ENCODE measurements at regions not wholly inside any gene's neighbourhood (a gene's known extent, or its start where the extent isn't known, plus 50 kb on each side); places are given as distances from the start of the nearest gene placed in this dataset.
"Not testable (repeated sequence)": the region's sequence is repeated elsewhere in the genome, so short reads cannot be mapped to it uniquely, and the experiment has no call there.

DNA sequence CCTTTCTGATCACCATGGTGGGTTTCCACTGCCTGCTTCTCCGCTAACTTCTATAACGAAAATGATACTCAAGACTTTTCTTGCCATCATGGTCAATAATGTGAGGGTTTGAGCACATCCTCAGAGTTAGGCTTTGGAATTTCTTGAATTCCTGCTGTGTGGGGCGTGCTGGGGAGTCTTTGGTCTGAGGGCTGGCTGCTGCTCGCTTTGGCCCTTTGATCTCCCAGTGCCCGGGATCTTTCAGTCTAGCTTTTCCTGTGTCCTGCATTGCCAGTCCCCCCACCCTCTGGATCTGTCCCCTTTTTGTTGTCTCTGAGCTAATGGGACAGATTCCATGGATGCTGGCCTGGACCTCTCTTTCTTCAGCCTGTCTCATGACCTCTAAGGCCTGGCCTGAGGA is 182.6 kb downstream of the NPIPA7 start:
- DNase-seq (ENCODE audit: low read depth in 2 of 2): not testable (repeated sequence)

DNA sequence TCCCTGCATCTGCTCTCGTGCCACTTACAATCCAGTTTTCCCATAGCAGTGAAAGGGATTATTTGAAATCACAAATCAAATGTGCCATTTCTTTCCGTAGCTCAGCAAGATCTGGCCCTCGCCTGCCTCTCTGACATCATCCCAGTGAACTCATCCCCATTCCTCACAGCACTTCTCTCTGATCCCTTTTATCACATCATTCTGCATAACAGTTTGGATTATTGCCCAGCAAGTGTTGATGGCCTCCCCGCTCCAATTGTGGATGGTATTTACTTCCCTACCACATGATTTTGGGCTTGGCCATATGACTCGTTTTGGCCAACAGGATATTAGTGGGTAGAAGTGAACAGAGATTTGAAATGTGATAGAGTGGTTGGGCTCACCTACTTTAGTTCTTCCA is 185.0 kb downstream of the NPIPA7 start:
- not testable (repeated sequence) for DNase-seq (ENCODE audit: low read depth in 2 of 2)

DNA sequence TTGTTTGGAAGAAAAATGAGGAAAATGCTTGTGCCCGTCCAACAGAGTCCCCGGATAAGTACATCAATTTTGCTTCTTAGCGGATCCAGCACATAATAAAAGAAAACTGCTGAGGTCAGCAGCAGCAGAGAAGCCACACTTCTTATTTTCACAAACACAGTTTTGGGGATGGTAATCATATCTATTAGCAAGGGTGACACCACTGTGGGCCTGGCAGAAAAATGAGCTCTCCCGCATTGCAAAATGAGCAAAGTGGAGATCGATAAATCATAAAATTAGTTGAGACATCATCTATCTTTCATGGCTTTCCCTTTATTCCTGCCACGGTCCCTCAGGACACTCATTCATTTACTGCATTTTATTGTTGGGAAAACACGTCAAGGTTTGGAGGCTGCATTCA is 186.4 kb downstream of the NPIPA7 start:
- not testable (repeated sequence) for DNase-seq (ENCODE audit: low read depth in 2 of 2)

DNA sequence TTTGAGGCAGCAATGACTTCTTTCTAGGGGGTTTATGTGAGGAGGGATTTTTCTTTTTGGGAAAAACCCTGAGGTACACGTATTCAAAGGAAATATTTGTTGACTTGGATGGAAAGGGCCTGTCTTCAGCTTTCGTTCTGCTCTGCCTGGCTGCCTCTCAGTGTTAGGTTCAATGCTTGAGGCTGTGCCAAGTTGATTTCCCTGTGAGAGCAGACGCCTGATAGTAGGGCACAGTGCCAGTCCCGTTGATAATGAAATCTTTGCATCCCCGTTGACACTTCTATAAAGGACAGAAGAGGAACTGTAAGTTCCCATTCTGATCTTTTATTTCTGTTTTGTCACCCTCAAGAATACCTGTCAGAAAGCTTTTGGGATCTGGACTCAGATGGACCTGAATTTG is 191.1 kb downstream of the NPIPA7 start:
- DNase-seq (ENCODE audit: low read depth in 2 of 2): not testable (repeated sequence)

DNA sequence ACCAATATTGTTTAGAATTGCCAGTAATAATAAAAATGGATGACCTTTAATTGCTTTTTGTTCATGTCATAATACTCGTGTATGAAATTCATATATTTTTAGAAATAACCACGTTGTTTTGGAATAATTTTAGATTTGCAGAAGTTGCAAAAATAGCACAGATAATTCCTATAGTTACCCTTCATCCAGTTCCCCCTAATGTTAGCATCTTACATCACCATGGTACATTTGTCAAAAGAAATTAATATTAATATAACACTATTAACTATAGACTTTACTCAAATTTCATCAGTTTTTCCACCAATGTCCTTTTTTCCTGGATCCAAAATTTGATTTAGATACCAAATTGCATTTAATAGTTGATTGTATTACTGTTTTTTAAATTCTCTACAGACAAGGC is 191.9 kb downstream of the NPIPA7 start:
- DNase-seq (ENCODE audit: low read depth in 2 of 2): not testable (repeated sequence)

DNA sequence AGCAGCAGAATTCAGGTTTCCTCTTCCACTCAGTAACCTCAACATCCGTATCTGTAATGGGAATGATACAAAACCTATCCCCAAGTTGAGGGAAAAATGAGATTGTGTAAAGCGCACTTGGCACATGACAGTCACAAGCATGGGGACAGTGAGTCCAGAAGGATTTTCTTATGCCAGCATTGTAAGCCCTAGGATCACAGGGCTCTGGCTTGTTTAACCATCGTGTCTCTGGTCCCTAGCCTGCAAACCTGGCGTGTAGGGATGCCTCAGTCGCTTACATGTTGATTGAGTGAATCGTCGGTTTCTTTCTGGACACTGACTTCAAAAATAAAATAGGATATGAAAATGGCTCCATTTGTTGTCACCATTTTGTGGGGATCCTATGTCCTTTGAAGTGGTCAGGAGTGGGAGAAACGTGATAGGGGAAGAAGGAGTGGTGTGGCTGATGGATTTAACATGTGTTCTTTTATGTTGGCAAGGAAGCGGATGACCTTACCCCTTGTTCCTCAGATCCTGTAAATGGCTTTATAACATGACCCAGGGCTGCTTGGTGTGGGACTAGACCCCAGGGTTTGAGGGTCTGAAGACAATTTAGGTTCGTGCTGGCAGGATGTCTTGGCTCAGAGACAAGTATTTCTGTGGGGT is 193.3 kb downstream of the NPIPA7 start:
- DNase-seq (ENCODE audit: low read depth in 2 of 2): not testable (repeated sequence)

DNA sequence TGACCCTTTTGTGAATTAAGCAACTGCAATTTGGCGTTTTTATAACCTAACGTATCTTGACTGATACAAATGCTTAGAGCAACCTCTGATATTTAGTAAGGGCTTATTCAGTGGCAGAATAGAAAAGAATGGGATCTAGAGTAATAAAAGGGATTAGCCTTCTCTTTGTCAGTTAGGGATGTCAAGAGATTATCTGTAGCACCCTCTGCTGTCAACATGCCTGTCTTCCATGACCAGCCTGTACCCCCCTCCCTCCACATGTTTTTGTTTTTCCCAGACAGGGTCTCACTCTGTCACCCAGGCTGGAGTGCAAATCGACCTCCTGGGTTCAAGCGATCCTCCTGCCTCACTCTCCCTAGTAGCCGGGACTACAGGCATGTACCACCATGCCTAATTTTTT is 198.1 kb downstream of the NPIPA7 start:
- DNase-seq (ENCODE audit: low read depth in 2 of 2): not testable (repeated sequence)

DNA sequence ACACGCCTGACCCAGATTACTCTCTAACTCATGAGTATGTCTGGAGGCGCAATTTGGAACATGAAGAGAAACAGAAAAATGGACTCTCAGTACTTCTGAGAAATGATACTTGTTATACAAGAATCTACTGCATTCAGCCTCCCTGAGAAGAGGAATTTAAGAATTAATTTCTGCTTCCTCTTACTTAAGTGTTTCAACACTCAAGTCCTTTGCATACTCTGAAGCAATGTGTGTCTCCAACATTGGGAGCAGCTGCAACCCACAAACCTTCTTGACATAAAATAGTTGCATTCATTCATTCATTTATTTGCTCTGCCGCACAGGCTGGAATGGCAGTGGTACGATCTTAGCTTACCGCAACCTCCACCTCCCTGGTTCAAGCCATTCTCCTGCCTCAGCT is 199.8 kb downstream of the NPIPA7 start:
- no peak for DNase-seq (ENCODE audit: low read depth in 2 of 2)

DNA sequence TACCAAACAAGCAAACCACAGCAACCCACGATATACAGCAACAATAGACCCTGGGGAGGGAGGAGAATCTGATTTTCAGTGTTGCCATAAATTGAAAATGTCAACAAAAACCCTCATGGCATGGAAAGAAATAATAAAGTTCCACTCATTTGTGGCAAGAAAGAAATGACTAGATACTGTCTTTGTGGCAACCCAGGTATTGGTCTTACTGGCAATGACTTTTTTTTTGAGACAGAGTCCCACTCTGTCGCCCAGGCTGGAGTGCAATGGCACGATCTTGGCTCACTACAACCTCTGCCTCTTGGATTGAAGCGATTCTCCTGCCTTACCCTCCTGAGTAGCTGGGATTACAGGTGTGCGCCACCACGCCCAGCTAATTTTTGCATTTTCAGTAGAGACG is 204.0 kb downstream of the NPIPA7 start:
- not testable (repeated sequence) for DNase-seq (ENCODE audit: low read depth in 2 of 2)

DNA sequence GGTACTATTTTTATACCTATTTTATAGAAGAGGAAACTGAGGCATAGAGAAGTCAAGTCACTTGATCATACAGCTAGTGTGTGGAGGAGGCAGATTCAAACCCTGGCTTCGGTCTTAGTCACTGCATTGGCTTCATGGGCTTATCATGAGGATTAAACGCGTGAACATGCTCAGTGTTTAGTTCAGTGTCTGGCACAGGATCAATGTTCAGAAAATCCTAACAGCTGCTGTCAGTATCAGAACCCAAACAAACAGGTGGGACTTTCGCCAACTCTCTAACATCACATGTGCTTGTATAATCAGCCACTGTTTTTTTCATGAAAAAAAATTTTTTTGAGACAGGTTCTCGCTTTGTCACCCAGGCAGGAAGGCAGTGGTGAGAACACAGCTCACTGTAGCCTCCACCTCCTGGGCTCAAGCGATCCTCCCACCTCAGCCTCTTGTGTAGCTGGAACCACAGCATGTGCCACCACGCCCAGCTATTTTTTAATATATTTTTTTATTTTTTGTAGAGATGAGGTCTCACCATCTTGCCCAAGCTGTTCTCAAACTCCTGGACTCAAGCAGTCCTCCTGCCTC is 207.2 kb downstream of the NPIPA7 start:
- DNase-seq (ENCODE audit: low read depth in 2 of 2): not testable (repeated sequence)

DNA sequence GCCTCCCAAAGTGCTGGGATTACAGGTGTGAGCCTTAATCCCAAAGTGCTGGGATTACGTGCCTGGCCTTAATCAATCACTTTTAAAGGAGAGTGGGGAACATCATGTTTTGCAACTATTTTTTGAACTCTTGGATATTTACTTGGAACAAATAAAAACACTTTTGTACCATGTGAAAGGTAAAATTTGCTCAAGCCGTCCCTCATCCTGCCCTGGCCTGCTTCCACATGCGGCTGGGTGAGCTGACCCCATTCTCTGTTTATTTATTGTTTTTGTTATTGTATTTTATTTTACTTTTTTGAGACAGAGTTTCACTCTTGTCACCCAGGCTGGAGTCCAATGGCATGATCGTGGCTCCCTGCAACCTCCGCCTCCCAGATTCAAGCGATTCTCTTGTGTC is 208.0 kb downstream of the NPIPA7 start:
- not testable (repeated sequence) for DNase-seq (ENCODE audit: low read depth in 2 of 2)

DNA sequence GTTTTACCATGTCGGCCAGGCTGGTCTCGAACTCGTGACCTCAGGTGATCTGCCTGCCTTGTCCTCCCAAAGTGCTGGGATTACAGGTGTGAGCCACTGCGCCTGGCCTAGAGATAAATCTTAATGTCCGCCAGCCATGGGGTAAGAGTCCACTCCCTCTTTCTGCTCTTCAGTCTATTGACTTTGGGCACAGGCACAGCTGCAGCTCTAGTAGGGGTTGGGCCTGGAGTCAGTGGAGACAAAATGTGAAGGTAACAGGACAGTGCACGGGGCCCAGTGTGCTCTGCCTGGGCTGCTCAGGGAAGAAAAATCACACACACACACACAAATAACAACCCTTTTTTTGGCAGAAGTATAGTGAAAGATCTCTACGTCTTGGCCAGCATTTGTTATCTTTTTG is 209.5 kb downstream of the NPIPA7 start:
- DNase-seq (ENCODE audit: low read depth in 2 of 2): not testable (repeated sequence)

DNA sequence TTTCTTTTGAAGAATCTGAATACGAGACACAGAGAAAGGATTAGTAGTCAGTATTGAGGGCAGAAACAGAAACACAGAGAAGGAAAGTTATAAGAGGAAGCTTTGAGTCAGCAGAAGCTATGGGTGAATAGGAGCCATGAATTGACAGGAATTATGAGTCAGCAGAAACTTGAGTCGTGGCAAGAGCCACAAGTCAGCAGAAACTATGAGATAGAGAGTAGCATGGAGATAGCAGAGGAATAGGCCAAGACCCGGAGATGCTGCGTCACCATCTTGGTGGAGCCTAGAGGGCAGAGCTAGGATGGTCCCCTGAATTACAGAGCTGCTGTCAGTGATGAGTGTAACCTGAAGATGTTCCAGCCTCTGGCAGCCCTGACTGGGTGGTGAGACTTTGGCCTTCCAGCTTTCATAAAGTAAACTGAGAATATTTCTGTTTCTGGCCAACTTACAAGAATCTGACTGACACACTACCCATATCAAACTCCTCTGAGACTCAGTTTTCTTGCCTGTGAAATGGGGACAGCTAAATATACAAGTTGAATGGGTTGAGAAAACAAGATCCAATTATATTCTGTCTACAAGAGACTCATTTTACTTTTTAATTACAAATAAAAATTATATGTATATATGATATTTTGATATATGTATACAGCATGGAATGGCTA is 211.8 kb downstream of the NPIPA7 start:
- DNase-seq (ENCODE audit: low read depth in 2 of 2): not testable (repeated sequence)

DNA sequence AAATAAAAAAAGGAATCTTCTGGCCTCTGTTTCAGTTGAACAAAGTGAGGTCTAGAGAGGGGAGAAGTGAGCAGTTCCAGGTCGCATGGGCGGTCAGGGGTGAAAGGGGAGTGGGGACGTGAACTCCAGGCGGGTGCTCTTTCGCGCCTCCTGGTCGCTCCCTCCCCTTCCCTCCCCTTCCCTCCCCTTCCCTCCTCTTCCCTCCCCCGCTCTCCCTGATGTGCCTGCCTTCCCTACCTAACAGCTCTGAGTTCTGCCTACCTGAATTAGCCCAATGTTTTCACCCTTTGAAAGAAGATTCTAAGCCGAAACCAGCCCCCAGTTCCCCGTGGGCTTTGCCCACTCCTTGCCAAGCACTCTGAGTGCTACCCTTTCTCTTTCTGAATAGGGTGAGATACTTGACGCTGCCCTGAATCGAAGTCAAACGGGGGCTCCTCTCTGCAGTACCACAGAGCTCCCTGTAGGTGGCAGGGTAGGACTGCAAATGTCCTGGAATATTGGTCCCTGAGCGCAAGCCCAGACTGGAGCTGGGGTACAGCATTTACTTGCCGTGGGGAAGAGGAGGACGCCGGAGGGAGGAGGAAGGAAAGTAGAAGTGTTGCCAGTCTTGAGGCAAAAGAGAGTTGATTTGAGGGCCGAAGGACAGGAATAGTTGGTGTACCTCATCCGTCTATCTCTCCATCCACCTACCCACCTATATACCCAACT is 214.4 kb downstream of the NPIPA7 start:
- DNase-seq (ENCODE audit: low read depth in 2 of 2): not testable (repeated sequence)

DNA sequence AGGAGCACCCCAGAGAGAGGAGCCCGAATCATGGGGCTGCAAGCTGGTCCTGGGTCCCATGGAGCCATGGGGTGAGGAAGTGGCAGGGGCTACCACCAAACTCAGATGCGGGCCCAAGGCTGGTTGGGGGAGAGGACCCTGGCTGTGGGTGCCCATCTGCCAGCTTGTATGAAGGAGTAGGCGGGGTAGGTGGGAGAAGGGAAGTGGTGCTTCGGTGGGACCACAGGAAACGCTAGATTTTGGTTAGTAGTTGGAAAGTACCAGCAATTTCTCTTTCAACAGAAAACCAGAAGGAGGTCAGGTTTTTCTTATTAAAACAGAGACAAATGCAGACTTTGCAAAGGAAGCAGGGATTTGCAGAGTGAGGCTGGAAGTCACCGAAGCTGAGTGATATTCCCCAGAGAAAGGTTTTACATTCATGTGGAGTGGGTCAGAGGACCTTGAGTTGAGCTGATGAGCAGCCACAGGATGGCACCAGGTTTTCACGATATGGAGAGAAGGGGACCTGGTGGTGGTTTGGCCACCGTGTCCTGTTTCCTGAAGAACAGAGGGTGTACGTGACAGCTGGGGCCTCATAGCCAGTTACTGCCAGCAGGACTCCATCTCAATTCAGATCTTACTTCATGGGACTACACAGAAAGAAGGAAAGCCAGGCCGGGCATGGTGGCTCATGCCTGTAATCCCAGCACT is 216.2 kb downstream of the NPIPA7 start:
- DNase-seq (ENCODE audit: low read depth in 2 of 2): not testable (repeated sequence)

DNA sequence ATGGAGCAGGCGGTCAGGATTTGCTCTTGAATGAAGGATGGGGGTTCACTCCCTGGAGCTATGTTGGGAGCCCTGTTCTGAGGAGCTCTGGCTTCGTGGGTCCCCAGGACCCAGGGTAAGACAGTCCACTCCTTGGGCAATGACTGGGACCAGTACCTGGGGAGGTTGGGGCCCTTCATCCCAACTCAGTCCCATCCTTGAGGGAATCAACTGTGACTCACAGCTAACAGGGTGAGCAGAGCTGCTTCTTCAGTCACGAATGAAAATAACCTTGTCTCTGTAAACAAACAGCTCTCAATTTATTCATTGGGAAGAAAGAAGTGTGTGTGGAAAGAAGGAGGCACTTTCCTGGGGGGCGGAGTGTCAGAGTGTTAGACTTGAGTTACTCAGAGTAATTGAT is 222.3 kb downstream of the NPIPA7 start:
- not testable (repeated sequence) for DNase-seq (ENCODE audit: low read depth in 2 of 2)

DNA sequence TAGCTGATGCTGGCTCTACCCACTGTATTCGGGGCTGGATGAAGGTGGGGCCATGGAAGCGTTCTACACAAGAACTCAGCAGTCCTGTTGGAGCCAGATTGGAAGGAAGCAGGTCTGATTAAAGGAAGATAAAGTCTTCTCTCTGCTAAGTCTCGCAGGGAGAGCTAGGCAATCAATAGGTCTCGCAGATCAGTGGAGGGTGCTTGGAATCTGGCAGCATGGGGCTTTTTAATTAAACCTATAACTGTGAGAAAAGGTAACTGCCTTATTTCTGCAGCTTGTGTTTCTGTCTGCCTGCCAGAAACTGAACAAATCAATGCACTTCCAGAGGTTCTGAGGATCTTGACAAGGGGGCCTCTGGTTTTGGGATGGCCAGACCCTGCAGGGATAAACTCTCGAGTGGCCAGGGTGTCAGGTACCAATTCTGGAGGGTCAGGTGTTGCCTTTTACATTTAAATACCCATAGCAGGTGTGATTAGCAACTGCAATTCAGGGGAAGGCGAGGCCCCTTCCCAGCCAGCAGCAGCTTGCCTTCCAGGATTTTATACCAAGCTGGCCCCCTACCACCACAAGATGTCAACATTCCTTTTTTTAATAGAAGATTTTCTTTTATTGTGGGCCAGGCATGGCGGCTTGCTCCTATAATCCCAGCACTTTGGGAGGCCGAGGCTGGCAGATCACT is 228.6 kb downstream of the NPIPA7 start:
- not testable (repeated sequence) for DNase-seq (ENCODE audit: low read depth in 2 of 2)

DNA sequence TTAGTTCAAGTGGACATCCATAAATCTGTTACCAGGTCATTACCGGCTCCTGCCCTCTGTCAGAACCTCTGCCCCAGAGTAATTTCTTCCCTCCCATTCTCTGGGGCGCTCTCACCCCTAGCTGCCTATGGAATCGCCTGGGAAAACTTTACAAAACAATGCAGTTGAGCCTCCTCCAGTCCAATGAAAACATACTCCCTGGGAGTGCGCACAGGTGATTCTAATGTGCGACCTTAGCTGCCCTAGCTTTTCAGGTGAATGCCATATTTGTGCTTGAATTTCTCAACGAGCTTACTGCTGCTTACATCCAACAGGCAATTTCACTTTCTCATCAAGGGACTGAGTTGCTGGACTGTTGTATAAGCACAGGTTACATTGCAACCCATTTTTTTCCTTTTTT is 230.7 kb downstream of the NPIPA7 start:
- not testable (repeated sequence) for DNase-seq (ENCODE audit: low read depth in 2 of 2)

DNA sequence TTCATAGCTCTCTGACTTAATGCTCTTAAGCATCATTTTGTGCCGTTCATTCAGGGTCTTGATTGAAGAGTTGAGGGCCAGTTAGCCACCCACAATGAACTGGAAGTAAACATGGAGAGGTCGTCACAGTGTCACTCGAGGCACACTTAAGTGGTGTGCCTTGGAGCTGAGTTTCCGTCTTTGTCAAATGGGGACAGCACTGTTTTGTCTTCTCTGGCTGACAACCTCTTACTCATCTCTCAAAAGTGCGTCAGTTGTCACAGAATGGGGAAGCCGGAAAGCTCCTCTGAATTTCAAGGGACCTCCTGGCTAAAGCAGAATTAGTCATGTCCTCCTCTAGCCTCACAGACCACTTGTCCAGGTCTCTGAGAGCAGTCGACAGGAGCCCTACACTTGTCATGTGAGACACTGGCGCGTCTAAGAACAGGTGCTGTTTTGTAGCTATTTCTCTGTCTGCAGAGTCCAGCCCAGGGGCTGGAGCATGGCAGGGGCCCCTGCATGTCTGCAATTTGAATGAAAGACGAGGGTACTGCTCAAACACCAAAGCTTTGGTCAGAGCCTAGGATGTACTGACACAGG is 231.5 kb downstream of the NPIPA7 start:
- not testable (repeated sequence) for DNase-seq (ENCODE audit: low read depth in 2 of 2)

DNA sequence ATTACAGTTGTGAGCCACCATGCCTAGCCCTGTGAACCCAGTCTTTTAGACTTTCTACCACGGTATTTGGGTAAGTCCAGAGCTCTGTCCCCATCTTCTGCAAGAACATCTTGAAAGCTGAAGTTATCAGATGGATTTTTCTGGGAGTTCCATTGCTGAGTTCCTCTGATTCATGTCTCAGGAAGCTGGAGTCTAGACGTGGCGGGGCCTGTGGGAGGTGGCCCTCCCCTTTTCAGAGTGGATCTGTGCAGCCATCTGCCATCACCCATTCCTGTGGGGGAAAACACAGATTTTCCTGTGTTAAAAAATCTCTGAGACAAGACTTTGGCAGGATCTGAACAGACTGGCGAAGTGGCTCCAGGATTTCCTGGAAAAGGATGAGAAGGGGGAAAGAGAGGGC is 234.3 kb downstream of the NPIPA7 start:
- not testable (repeated sequence) for DNase-seq (ENCODE audit: low read depth in 2 of 2)

DNA sequence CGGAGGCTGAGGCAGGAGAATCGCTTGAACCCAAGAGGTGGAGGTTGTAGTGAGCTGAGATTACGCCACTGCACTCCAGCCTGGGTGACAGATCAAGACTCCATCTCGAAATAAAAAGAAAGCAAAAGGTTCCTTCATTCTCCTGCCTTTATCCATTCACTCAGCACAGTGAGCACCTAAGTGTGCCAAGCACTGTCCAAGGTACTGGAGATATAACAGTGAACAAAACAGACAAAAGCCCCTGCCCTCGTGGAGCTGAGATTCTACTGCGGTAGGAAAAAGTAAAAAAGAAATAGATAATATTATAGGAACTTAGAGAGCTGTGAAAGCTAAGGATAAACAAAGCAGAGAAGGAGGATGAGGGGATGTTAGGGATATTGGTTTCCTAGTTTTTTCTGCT is 235.5 kb downstream of the NPIPA7 start:
- not testable (repeated sequence) for DNase-seq (ENCODE audit: low read depth in 2 of 2)

All from fibroblast of skin of left quadriceps (primary cell).